ENCODE measurements at regions not wholly inside any gene's neighbourhood (a gene's known extent, or its start where the extent isn't known, plus 50 kb on each side); places are given as distances from the start of the nearest gene placed in this dataset.
"Not testable (repeated sequence)": the region's sequence is repeated elsewhere in the genome, so short reads cannot be mapped to it uniquely, and the experiment has no call there.

DNA sequence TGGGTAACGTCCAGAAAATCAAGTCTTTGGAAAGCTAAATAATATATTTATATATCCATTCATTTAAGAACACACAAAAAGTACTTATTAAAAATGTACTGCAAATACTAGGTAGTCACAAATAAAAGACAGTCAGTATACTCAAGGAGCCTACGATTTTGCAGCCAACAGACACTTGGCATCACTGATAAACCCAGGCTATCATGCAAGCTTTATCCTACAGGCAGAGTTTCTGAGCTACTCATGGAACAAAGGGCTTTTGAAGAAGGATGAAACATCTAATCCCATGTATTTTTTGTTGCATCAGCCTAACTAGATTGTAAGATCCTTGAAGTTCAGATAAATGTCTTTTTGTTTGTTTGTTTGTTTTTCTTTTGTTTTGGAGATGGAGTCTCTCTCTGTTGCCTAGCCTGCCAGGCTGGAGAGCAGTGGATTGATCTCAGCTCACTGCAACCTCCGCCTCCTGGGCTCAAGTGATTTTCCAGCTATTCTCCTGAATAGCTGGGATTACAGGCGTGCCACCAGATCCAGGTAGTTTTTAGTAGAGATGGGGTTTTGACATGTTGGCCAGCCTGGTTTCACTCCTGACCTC, 319.4 kb upstream of the MDFIC2 start:
- no peak for DNase-seq (ENCODE audit: low spot score)

DNA sequence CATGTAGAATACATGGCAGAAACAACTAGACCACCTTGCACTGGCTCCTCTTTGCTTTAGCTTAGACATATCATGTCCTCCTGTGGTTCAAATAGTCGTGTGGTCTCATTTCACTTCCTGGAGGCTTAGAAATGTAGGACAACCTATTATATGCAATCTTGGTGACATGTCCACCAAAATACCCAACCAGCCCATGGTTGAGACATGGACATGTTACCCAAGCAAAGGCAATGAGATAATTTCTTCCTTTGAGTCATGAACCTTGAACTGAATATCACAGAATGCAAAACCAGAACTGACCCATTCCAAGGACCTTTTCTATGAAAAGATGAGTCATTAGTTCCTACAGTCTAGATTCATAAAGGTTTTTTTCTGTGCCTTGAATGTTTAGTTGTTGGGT, 309.0 kb upstream of the MDFIC2 start:
- DNase-seq (ENCODE audit: low spot score): no peak

DNA sequence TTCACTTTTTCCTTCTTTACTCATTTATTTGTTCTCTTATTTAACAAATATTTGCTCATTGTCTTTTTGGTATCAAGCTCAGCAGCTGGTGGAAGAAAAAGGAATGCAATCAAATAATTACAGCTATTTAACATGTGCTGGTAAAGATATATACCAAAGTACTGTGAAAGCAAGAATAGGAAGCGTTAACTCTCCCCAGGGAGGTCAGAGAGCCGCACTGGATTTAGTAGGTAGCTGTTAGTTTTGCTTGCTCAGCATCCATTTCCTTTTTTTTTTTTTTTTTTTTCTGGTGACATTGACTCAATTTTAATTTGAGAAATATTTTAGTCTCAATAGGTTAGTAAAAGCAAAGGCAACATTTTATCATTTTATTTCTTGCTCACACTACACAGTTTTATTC, 308.5 kb upstream of the MDFIC2 start:
- DNase-seq (ENCODE audit: low spot score): no peak

DNA sequence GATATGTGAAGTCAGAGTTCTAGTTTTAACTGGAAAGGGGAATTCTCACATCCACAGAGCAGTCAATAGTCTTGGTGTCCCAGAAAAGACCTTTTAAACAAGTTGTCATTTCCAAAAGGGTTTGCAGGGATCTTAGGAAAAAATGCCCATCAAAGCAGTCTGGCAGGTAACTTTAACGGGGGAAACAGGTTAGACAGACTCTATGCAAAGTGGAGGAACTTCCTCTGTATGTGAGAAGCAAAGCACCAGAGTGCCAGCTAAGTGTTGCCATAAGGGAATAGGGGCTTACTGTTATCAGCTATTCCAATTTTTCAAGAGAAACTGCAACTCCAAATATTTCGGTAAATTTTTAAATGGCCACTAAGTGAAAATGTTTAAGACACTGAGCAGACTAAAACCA, 307.9 kb upstream of the MDFIC2 start:
- no peak for DNase-seq (ENCODE audit: low spot score)

DNA sequence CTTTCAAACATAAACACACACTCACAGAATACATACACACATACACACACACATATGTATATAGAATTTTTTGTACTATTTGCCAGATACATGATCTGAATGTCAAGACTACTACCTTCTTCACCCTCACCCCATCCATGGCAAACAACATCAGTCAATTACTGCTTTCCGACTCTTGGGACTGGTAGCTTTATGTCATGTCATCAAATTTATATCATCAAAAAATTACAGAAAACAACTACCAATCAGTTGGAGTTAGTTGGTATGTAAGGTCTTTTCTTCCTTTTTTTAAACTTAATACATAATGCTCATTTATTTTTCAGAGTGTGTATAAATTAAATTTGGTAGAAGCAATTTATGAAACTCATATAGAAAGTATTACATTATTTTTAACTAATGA, 305.7 kb upstream of the MDFIC2 start:
- DNase-seq (ENCODE audit: low spot score): no peak

DNA sequence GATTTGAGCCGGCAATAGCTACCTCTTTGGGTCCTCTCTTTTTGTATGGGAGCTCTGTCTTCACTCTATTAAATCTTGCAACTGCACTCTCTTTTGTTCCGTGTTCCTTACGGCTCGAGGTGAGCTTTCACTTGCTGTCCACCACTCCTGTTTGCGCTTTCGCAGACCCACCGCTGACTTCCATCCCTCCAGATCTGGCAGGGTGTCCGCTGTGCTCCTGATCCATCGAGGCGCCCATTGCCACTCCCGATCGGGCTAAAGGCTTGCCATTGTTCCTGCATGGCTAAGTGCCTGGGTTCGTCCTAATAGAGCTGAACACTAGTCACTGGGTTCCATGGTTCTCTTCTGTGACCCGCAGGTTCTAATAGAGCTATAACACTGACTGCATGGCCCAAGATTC, 304.9 kb upstream of the MDFIC2 start:
- DNase-seq (ENCODE audit: low spot score): not testable (repeated sequence)

DNA sequence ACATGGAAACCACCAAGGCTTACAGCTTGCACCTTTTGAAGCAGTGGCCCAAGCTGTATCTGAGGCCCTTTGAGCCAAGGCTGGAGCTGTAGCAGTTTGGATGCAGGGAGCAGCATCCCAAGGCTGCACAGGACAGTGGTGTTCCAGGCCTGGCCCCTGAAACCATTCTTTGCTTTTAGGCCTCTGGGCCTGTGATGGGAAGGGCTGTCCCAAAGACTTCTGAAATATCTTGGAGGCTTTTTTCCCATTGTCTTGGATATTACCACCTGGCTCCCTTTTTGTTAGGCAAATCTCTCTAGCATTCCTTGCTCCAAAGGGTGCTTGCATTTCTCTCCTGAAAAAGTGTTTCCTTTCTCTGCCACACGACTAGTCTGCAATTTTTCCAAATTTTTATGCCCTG, 302.8 kb upstream of the MDFIC2 start:
- no peak for DNase-seq (ENCODE audit: low spot score)

DNA sequence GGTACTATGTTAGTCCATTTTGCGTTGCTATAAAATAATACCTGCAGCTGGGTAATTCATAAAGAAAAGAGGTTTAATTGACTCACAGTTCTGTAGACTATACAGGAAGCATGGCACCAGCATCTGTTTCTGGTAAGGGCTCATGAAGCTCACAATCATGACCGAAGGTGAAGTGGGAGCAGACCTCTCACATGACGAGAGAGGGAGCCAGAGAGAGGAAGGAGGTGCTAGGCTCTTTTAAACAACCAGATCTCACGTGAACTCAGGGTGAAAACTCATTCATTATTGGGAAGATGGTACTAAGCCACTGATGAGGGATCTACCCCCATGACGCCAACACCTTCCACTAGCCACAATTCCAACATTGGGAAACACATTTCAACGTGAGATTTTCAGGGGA, 301.7 kb upstream of the MDFIC2 start:
- no peak for DNase-seq (ENCODE audit: low spot score)

DNA sequence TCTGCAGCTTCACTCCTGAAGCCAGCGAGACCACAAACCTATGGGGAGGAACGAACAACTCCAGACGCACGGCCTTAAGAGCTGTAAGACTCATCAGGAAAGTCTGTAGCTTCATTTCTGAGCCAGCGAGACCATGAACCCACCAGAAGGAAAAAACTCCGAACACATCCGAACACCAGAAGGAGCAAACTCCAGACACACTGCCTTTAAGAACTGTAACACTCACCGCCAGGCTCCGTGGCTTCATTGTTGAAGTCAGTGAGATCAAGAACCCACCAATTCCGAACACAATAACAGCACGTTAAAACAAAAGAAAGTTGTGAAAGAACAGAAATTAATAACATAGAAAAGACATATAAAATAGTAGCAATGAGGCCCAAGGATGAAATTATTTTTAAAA, 300.5 kb upstream of the MDFIC2 start:
- DNase-seq (ENCODE audit: low spot score): no peak

DNA sequence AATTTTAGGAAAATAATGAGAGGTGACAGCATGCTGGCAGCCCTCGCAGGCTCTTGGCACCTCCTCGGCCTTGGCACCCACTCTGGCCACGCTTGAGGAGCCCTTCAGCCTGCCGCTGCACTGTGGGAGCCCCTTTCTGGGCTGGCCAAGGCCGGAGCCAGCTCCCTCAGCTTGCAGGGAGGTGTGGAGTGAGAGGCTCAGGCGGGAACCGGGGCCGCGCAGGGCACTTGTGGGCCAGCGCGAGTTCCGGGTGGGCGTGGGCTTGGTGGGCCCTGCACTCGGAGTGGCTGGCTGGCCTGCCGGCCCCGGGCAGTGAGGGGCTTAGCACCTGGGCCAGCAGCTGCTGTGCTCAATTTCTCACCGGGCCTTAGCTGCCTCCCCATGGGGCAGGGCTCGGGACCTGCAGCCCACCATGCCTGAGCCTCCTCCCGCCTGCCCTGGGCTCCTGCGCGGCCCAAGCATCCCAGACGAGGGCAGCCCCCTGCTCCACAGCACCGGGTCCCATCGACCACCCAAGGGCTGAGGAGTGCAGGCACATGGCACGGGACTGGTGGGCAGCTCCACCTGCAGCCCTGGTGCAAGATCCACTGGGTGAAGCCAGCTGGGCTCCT, 299.3 kb upstream of the MDFIC2 start:
- not testable (repeated sequence) for DNase-seq (ENCODE audit: low spot score)

DNA sequence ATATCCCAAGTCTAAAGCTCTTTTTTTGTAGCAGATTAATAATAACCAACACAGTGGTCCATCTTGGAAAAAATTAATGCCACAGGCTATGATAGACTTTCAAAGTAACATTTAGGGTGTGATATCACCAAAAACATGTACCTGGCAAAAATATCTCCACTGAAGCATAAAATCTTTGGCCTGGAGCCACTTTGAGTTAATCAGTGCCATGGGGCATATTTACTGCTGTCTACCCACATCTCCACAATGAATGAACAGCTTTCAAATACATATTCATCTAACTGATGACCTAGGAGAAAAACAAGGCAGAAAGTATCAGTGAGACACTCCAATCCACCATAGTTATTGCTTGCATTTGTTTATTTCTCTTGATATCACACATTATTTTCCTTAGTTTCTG, 296.0 kb upstream of the MDFIC2 start:
- DNase-seq (ENCODE audit: low spot score): no peak

DNA sequence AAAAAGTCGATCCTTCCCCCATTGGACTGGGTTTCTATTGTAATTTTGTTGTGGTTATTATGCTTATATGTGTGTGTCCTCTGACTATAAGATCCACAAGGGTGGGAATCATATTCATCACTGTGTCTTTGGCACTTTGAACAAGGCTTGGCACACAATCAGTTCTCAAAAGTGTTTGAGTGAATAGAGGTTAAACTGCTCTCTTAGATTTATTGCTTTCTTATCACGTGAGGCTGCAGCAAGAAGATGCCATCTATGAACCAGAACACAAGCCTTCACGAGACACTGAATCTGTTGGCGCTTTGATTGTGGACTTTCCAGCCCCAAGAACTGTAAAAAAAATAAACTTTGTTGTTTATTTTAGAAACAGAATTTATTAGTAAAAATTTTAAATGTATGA, 295.0 kb upstream of the MDFIC2 start:
- no peak for DNase-seq (ENCODE audit: low spot score)

DNA sequence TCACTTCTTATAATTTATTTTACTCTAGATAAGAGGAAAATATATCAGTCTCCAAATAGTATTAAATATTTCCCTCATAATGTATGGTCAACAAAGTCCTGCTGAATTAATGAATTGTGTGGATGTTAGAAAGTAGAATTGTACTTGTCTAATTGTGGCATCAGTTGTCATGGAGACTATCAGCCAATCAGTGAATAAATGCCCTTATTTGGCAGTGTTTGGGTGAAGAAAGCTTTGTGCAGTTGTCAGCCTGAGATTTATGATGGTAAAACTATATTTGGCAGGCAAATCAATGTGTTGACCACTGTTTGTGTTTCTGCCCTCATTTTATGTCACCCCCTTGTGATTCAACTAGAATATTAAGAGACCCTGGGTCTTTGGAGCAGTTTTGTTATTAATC, 293.6 kb upstream of the MDFIC2 start:
- DNase-seq (ENCODE audit: low spot score): no peak

DNA sequence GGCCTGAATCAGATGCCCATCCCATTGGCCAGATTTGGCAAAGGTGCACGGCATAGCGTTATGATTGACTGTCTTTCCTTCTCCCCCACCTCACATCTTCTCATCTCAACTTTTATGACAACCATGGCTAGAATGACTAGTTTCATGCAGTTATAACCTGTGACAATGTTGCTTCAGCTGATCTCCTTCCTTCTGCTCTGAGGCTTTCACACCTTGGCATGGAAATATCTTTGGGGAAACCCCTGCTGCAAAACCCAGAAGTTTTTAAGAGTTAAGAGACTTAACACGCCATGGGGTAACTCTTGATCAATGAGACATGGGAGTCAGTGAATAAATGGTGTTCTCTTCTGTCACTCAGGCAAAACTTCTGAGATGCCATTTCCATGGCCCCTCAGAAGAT, 290.7 kb upstream of the MDFIC2 start:
- DNase-seq (ENCODE audit: low spot score): no peak

DNA sequence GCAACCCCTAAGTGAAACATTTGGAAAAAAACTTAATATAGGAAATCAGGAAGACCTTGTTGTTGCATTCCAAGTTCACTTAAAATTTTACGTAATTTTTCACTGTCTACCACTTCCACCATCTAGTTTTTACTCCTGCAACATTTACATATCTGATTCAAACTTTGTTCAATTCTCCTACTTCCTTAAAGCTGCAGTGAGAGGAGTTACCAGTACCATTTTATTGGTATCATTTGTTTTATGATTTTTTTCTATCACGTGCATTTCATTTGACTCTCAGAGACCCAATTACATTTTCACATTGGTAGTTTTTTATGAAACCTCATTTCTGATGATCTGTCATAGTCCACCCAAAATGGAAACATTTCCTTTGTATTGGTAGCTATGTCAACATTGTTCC, 284.9 kb upstream of the MDFIC2 start:
- no peak for DNase-seq (ENCODE audit: low spot score)

DNA sequence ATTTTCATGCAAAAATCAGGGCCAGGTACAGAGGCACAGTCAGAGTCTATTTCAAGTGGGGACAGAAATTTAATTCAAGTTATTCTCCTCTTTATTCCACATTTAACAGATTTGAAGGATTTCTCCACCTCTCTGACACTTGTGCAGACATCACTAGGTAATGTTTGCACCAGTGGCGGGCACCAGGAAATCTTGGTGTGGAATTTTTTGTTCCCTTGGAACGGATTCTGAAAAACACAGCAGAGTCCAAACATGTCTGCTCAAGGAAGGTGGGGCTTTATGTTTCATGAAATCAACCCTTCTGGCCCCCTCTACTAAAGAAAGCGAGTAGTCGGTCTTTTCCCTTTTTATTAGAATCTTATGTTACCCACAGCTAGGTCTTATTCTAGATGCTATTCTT, 271.2 kb upstream of the MDFIC2 start:
- no peak for DNase-seq (ENCODE audit: low spot score)

DNA sequence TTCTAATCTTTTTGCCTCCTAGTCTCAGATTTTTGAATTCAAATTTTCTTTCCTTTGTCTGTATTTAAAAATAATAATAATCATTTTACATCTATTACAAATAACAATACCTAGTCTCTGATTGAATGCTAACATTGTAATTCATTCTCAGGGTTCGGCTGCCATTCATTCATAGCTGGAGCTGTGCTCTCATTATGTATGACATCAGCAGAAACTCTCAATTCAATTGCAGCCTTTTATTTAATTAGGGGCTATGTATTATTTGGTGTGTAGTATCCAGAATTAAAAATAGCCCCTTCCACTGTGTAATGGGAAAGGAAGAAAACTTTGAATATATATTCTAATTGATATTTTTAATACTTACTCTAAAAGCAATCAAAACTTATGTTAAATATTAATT, 270.4 kb upstream of the MDFIC2 start:
- DNase-seq (ENCODE audit: low spot score): no peak

DNA sequence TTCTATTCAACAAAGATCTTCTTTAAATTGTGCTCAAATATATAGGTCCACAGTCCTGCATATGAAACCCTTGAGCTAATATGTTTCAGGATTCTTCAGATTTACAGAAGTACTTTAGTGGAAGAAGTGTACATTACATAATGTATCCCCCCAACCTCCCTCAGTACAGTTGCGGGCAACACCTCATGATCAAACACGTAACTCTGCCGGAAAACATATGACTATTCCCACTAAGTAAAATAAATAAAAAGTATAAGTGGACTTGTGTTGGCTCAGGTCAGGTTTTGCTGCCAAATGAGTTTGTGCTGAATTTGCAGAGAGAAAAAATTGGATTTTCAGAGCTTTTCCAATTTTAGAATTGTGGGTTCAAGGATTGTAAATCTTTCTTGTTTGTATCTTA, 267.6 kb upstream of the MDFIC2 start:
- DNase-seq (ENCODE audit: low spot score): no peak

DNA sequence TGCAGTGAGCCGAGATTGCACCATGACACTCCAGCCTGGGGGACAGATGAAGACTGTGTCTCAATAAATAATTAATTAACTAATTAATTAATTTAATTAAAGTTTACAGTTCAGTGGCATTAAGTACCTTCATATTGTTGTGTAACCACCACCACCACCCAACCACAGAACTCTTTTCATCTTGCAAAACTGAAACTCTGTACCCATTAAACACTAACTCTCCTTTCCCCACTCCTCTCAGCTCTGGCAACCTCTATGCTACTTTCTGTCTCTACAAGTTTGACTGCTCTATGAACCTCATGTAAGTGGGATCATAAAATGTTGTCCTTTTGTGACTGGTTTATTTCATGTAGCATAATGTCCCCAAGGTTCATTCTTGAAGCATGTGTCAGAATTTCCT, 259.3 kb upstream of the MDFIC2 start:
- no peak for DNase-seq (ENCODE audit: low spot score)

DNA sequence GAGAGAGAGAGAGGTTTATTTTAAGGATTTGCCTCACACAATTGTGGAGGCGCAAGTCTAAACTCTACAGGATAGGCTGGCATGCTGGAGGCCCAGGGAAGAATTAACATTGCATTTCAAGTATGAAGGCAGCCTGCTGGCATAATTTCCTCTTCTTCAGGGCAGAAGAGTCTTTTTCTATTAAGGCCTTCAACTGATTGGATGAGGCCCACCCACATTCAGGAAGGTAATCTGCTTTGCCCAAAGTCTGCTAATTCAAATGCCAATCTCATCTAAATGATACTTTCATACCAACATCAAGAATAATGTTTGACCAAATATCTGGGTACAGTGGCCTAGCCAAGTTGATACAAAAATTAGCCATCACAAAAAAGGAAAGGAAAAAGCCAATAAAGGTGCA, 258.1 kb upstream of the MDFIC2 start:
- no peak for DNase-seq (ENCODE audit: low spot score)

DNA sequence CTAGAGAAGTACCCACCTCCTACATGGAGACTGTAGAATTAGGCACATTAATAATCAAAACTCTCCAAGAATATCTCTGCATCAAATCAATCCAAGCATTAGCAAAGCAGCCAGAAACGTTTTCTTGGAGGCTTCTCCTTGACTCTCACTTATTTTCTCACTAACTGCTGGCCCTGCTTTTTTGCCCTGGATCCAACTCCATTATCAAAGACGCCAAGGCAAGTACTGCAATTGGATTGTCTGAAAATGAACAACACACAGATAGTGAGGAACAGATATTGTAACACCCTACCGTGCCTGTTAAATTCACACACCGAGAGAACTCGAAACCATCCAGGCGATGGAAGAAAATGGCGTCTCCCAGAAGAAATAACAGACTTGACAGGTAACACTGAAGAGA, 256.2 kb upstream of the MDFIC2 start:
- DNase-seq (ENCODE audit: low spot score): no peak

DNA sequence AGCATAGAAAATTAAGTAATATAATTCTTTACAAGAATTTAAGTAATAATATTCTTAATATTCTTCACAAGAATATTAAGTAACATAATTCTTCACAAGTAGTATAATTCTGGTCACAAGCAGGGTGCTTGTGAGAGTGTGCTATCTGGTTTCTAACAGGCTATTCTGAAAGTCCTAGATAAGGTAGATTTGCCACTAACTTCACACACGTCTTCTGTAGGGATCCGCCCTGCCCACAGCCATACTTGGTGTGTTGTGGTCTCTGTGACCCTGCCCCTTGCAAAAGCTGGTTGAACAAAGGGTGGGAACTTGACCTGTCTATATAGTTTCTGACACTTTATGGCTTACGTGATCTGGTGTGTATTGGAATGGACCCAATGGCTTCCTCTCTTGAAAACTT, 253.4 kb upstream of the MDFIC2 start:
- DNase-seq (ENCODE audit: low spot score): no peak

DNA sequence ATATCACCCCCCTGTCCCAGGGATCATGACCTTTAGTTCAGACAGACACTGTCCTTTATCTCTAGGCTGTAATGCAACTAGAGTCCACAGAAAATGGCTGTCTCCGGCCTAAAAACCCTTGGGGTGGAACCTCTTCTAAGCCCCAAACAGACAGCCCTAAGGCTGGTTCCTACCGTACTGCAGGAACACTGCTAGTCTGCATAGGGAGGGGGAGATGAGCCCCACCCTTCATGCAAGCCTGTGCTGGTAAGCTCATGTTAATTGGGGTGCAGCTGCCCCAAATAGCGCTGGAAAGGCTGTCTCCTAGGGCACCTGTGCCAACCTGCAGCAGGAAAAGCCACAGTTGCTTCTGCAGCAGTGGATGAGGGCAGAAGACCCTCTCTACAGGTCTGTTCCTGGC, 252.1 kb upstream of the MDFIC2 start:
- DNase-seq (ENCODE audit: low spot score): no peak

DNA sequence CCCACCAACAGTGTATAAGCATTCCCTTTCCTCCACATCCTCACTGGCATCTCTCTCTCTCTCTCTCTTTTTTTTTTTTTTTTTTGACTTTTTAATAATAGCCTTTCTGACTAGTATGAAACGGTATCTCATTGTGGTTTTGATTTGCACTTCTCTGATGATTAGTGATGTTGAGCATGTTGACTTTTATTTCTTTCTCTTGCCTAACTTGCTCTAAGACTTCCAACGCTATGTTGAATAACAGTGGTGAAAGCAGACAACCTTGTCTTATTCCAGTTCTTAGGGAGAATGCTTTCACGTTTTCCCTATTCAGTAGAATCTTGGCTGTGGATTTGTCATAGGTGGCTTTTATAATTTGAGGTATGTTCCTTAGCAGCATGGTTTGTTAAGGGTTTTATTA, 249.4 kb upstream of the MDFIC2 start:
- no peak for DNase-seq (ENCODE audit: low spot score)

DNA sequence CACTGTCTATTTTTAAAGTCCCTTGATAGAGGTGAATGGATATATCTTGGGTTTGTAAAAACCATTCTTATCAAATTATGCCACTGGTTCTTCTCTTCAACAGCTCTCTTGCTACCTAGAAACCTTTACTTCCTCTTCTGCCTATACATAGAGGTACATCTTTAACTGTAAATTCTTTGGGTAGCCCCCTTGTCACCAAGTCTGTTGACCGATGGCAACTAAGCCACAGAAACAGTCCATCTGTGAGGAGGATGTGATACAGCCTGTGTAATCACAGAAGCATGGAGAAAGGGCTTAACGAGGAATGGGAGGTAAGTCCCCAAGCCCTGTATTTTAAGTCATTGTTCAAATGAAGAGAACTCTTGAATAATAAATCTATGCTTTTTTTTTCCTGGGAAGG, 246.5 kb upstream of the MDFIC2 start:
- no peak for DNase-seq (ENCODE audit: low spot score)

All from pons (tissue), 1 donor.